Putamen (tissue), 1 donor: ENCODE measurements at regions not wholly inside any gene's neighbourhood (a gene's known extent, or its start where the extent isn't known, plus 50 kb on each side); places are given as distances from the start of the nearest gene placed in this dataset.
"Not testable (repeated sequence)": the region's sequence is repeated elsewhere in the genome, so short reads cannot be mapped to it uniquely, and the experiment has no call there.

ENCODE experiments used
- DNase-seq: peaks from one replicate; pipeline ENCODE4 v3.0.0-alpha.2; 2016; ENCODE audit warnings: low spot score

DNA sequence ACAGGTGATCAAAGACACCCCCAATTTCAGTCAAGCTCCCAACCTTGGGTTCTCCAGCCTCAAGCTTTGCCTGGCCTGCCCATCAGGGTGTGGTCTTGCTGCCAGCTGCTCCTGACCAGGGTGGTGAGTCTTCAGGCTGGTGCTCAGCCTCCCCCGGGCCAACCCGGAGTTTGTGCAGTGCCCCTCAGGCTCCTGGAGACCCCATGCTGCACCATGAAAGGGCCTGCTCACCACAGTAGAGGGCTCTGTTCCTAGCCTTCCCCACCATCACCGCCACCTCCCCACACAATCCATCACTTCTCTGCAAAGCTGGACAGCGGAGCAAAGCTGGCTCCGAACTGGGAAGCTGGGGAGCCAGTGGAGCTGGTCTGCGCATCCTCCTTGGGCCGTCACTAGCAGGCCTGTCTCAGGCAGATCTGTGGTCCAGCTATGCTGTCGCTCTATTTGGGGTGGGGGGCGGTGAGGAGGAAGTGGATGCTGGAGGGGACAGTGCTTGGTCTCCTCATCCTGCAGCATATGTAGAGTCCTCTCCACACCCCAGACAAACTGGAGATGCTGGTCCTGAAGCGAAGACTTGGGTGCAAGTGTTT is 88.5 kb upstream of the RPL38 start:
- DNase-seq: no peak

DNA sequence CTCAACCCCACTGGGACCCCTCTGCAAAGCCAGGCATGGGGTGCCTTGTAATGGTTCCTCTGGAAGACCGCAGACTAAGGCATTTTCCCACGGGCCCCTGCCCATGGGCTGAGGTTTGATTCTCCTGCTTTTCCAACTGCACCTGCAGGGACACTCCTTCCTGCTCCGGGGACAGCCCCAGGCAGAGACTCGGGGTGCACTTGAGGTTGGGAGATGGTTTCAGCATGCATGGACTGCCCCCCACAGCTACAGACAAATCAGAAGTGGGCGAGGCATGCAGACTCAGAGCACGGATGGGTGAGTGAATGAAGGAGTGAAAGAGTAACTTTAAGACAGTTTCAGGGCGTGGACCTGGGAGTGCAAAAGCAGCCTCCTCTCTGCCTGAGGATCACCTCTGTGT is 87.9 kb upstream of the RPL38 start:
- DNase-seq: no peak

DNA sequence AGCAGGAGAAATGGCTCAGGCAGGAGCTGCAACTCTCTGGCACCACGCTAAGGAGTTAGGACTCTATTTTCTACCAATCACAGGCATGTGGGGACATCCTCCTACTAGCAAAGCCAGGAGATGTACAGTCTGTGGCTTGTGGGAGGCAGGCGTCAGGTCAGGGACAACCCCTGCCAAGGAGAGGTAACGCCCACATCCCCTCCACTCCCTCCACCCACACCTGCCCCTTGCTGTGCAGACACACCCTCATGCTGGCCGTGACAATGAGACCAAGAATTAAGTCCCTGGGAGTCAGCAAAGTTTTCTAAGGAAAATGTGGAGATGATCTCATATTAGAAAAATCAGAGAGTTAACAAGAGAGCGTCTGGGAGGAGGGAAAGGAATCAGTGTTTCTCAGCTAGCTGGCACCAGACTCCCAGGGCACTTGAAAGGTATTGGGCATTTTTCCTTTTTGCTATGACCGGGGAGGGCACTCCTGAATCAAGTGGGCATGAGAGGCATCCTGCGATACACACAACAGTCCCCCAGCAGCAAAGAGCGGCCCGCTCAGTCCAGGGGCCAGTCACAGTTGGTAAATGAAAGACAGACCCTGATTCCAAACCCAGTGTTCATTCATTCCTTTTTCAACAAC is 87.3 kb upstream of the RPL38 start:
- no peak for DNase-seq

DNA sequence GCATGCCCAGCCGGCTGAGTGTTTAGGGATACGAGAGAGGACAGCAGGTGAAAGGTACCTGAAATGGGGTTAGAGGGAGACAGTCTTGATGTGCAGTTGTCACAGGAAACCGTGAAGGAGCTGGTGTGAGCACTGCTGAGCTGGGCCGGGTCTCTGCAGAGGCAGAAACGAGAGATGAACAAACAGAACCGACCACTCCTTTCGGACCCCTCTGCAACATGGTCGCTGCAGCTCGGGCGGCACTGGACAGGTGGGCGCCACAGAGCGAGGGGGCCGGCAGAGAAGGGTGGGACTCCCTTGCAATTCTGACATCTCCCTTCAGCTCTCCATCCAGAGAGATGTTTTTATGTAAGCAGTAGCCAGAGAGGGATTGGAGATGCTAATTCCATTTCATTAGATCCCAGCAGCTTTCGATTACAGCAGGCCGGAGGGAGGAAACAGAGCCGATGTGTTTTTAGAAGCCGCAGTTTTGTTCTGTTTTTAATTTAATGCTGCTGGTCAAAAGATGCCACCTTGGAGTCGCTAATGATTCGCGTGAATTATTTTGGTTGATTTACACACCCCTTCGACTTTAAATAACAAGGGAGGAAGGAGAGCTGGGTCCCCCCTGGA is 86.3 kb upstream of the RPL38 start:
- no peak for DNase-seq

DNA sequence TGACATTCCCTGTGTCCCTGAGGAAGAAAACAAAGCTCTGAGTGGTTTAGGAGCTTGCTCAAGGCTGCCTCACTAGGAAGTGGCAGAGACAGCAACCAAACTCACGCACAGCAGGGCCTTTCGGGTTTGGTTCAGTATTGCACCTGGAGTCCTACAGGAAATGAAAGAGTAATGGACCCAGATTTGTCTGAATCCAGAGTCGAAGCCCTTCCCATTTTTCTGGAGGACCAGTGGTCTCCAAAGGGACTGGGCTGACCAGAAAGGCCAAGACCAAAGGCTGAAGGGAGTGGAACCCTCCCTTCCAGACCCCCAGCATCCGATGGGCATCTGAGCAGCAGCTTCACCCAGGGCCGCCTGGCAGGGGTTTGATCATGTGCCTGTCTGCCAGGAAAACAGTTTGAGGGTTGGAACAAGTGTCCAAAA is 85.5 kb upstream of the RPL38 start:
- DNase-seq: no peak

DNA sequence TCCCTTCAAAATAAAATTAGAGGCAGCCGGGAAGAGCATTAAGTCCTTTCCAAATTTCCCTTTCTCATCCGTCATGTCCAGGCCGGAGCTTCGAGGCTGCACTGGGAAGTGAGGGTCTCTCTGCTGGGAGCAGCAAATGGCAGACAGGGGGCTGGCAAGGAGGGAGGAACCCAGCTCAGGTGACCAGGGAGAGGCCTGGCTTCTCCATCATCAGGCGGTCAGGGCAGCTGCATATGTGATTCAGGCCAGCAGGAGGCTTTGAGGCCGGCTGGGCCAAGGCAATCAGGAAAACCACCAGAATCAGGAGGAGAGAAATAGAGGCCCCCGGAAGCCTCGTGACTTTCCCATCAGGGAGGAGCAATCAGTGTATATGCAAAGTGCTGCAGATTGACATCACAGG is 85.0 kb upstream of the RPL38 start:
- no peak for DNase-seq

DNA sequence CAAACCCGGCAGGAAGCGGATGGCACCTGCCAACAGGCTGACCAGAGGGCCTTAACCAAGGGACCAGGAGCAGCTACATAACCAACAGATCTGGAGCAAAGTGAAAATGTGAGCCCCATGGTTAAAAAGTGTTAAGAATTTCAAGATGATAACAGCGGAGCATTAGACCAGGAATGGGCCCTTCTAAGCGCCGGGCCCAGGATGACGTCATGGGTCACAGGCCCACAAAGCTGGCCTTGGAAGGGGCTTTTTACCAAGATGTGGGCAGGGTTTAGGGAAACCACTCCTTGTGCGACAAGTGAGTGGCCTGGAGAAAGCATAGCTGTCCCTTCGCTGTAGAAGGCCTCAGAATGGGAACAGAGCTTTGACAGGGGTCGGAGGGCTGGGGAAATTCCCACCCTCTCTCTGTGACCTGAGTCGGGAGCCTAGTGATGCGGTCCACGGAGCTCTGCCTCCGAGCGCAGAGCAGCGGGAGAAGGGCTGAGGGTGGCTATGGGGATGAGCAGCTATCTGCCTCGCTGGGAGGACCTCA is 84.4 kb upstream of the RPL38 start:
- no peak for DNase-seq

DNA sequence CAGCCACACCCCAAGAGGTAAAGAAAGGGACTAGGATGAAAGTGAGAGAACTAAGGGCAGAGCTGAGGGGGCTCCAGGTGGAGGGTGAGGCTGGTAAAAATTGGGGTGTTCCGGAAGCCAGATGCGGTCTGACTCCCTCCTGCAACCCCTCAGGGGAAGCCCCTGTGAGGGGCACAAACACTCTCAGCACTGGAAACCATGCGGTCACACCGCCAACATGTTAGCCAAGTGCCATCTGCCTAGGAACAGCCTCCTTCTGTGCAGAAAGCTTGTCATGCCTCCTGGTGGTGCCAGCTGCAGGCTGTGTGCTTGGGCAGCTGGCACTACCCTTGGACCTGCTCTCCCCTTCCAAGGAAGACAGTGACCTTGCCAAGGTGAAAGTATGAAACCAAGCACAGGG is 83.5 kb upstream of the RPL38 start:
- no peak for DNase-seq

DNA sequence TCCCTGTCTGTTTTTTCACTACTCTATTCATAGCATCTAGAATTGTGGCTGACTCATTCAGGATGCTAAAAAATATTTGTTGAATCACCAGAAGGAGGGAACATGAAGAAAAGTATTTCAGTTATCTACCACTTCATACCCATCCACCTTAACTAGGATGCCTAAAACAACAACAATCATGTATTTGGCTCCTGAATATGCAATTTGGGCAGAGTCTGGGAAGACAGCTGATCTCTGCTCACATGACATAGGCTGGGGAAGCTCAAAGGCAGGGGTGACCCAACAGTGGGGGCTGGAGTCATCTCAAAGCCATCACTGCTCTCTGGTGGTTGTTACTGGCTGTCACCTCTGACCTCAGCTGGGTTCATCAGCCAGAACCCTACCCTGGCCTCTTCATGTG is 80.1 kb upstream of the RPL38 start:
- no peak for DNase-seq

DNA sequence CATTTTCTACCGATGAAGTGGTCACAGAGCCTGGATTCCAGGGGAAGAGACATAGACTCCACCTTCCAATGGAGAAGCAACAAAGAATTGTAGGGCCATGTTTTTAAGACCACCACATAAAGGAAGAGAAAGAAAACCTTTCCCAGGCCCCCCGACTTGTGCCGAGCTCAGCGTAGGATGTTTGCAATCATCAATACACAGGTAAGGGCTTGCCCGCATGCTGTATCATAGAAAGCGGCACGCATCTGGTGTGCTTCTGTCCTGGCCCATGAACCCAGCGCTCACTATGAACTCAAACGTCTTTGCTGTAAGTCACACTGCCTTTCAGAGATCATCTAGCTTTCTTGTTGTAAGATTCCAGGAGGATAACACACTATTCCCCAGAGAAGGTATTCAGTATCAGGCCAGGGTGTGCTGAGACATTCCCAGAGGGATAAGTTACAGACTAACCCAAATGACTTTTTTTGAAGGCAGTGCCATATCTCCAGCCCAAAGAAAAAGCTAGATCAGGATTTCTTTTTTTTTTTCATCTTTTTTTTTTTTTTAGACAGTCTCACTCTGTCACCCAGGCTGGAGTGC is 79.5 kb upstream of the RPL38 start:
- DNase-seq: no peak

DNA sequence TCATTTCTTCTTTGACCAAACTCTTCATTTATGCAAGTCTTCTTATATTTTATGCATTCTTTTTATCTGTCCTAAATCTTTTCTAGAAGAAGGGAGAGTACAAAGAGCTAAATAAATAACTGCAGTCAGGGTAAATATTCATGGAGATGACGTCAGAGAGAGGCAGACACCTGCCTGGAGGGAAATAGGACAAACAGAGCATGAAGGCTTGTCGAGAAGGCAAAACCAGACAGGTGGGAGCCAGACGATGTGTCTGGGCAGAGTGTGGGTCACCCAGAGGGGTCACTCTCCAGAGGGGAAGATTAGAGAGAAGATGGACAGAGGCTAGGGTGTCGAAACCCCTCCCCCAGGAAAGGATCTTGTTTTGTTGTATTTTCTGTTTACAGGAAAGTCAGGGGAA is 78.3 kb upstream of the RPL38 start:
- DNase-seq: no peak

DNA sequence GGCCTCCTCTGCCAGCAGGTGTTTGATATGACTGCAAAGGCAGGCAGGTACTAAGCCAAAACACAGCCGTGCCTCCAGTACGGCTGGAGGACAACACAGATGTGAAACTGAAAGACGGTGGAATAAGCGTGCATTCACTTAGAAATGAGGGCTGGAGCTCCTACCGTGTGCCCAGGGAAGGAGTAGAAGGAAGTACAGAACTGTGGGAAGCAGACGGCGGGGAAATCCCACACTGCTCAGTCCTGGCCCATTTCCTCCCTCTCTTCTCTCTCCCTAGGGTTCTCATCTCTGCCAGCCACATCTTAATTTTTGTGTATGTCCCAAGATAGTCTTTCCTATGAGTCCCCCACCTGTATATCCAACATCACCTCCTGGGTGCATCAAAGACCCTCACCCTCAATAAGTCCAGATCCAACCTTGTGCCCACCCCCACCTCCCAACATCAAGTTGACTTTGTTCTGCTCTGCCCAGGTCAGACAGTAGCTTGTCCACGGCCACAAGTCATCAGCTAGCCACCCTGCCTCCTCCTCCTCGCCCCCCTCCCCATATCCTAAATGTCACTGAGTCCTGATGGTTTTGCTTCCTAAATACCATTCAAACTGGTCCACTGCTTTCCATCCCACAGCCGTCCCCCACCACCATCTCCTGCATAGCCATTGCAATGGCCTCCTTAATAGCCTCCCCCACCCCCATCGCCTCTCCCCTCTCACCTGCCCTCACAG is 77.1 kb upstream of the RPL38 start:
- DNase-seq: no peak

DNA sequence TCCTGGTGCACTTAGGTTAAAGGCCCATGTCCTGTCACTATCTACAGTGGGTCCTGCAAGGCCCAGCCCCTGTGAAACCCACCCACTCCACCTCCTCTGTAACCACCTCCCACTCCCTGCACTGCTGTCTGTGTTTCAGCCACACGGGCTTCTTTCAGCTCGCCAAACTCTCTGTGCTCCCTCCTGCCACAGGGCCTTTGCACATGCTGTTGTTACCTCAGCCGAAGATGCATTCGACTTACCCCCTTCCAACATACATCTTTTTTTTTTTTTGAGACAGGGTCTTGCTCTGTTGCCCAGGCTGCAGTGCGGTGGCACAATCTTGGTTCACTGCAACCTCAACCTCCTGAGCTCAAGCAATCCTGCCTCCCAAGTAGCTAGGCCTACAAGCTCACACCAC is 76.5 kb upstream of the RPL38 start:
- DNase-seq: no peak

DNA sequence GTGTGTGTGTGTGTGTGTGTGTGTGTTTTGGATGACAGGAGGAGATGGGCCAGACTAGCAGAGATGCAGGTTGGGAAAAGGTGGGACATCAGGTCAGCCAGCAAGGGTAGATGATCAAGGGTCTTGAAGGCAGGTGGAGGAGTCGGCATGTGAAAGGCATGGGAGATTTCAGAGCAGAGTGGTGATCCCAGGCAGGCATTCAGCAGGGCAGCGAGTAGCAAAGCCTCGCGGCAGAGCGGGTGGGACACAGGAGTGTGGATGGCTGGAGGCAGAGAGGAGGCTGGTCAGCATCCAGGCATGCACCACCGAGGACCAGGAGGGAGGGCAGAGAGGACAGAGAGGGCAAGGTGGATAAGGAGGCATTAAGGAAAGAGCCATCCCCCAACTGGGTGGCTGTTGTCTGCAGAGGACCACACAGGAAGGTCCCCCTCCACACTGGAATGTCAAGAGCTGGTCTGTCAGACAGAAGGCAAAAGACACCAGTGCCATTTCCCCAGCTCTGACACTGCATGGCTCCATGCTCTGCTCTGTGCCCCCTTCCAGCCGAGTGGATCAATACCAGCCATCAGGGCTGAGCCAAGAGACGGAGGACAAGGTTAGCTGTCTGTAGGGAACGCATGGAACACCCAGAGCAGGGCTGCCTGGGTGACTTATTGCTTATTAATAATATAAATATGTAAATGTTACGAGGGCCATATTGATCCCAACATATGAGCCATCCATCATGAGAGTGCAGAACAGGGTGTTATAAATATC is 74.8 kb upstream of the RPL38 start:
- no peak for DNase-seq

DNA sequence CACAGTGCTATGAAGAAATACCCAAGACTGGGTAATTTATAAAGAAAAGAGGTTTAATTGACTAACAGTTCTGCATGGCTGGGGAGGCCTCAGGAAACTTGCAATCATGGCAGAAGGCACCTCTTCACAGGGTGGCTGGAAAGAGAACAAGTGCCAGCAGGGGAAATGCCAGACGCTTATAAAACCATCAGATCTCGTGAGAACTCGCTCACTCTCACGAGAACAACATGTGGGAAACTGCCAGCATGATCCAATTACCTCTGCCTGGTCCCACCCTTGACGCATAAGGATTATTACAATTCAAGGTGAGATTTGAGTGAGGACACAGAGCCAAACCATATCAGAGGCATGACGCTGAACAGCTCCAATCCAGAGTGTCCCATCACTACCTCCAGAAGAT is 73.7 kb upstream of the RPL38 start:
- DNase-seq: not testable (repeated sequence)

DNA sequence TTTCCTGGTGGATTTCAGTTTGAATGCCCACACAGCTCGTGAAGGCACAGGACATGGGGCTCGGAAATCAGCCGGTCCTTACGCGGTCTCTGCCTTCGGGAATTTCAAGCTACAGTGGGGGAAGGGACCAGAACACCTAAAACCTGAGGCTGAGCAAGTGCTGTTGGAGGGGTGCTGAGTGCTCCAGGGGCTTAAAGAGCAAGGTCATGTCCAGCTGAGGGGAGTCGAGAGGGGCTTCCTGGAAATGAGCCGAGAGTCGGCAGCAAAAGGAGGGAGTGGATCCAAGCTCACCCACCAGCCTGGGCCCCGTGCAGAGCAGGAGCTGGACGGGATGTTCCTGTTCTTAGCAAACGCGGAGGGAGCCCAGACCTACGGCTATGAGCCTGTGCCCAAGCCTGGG is 73.2 kb upstream of the RPL38 start:
- no peak for DNase-seq

DNA sequence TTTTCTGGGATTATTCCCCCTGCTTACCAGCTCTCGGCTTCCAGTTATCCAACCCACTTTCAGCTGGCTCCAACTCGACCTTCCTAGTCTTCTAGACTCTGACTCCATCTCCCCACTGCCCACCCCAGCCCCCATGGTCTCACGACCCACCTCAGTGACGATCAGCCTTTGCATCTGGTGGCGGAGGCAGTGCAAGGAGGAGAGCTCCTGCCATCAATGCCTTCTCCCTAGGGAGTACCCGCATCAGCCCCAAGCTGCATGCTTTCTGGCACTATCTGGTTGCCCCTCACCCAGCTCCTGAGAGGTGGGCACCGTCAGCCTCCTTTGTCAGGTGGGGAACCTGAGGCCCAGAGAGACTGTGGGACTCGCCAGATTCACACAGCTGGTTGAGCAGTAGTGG is 72.6 kb upstream of the RPL38 start:
- DNase-seq: no peak

DNA sequence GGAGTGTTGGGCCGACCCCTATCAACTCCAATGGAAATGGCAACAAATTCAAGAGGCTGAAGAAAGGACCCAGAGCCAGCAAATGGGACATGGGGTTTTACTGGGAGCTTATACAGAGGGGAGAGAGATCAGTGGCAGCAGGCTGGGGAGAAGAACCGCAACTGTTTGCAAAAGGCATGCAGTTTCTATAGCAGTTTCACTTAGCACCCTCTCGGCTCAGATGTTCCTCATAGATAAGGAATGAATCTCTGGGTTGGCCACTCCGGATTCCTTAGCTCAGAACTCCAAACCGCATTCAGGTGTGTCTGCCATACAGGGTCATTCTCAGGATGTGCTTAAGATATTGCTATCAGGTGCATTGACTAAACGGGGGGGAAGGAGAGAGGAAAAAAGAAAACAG is 71.1 kb upstream of the RPL38 start:
- no peak for DNase-seq

DNA sequence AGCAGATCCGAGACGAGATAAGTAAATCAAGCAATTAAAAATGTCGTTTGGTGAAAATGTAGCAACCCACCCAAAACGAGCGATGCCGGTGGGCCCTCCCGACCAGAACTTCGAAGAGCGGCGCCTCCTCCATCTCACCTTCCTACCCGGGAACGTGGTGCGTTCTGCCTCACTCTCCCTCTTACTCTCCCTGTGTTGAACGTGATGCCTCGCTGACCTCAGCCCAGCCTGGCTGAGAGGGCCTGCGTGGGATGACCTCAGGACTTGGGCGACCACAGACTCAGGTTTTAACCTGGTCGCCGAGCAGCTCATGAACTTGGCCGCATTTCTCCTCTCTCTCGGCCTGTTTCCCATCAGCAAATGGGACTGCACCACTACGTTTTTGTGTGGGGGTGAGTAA is 69.7 kb upstream of the RPL38 start:
- no peak for DNase-seq

DNA sequence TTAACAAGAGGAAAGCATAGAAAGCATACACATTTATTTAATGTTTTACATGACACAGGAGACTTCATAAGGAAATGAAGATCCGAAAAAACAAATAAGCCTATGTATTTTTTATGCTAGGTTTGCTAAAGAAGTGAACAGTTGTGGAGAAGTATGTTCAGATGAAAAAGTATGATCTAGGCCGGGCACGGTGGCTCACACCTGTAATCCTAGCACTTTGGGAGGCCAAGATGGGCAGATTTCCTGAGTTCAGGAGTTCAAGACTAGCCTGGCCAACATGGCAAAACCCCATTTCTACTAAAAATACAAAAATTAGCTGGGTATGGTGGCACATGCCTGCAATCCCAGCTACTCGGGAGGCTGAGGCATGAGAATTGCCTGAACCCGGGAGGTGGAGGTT is 69.2 kb upstream of the RPL38 start:
- not testable (repeated sequence) for DNase-seq

DNA sequence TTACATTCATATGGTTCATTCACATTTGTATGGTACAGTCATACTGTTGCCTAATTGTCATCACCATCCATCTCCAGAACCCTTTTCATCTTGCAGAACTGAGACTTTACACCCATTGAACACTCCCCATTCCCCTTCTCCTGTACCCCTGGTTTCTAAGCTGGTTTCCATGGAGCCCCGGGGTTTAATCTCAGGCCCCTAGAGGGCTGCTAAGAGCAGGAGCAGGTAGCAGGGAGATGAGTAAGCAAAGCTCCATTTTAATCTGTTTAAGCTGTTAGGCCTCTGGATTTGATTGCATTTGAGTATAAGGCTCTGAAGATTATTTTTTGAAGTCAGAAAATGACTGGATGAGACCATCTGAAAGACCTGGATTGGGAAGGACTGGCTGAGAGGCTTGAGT is 68.5 kb upstream of the RPL38 start:
- no peak for DNase-seq
